Mesenchymal stem cell (in vitro differentiated cells and primary cell): ENCODE measurements at regions not wholly inside any gene's neighbourhood (a gene's known extent, or its start where the extent isn't known, plus 50 kb on each side); places are given as distances from the start of the nearest gene placed in this dataset.

Experiments
- DNase-seq: peaks from one replicate; pipeline ENCODE4 v3.0.0-alpha.2; 2013
- H2AFZ ChIP-seq: one replicate; pipeline ENCODE4 v1.6.1; 2013; ENCODE audit warnings: low read depth, mild to moderate bottlenecking, control low read depth, inconsistent platforms, low read length, moderate library complexity
- H2AK5ac ChIP-seq: 2 replicates; pipeline ENCODE4 v1.6.1; 2013; ENCODE audit warnings: low read length, moderate library complexity, mild to moderate bottlenecking, inconsistent platforms; ENCODE audit not compliant: severe bottlenecking
- H2BK120ac ChIP-seq: one replicate; pipeline ENCODE4 v1.6.1; 2013; ENCODE audit warnings: low read depth, mild to moderate bottlenecking, inconsistent platforms, low read length, moderate library complexity
- H2BK12ac ChIP-seq, 2 experiments: one replicate each; pipeline ENCODE4 v1.6.1; 2013; ENCODE audit warnings: inconsistent platforms in 2 of 2, low read length in 2 of 2, mild to moderate bottlenecking in 2 of 2, moderate library complexity in 2 of 2, control low read depth in 1 of 2
- H2BK15ac ChIP-seq: one replicate; pipeline ENCODE4 v1.6.1; 2013; ENCODE audit warnings: mild to moderate bottlenecking, low read depth, inconsistent platforms; ENCODE audit not compliant: poor library complexity, severe bottlenecking
- H2BK5ac ChIP-seq: 2 replicates; pipeline ENCODE4 v1.6.1; 2013; ENCODE audit warnings: low read depth, mild to moderate bottlenecking, low read length, control low read depth, inconsistent platforms; ENCODE audit not compliant: poor library complexity, severe bottlenecking
- H3K14ac ChIP-seq, 2 experiments: one replicate each; pipeline ENCODE4 v1.6.1; 2013; ENCODE audit warnings: inconsistent platforms in 2 of 2, low read length in 2 of 2, control low read depth in 1 of 2, mild to moderate bottlenecking in 1 of 2, moderate library complexity in 1 of 2
- H3K18ac ChIP-seq, 2 experiments: one replicate each; pipeline ENCODE4 v1.6.1; 2013; ENCODE audit warnings: inconsistent platforms in 2 of 2, low read length in 2 of 2, control low read depth in 1 of 2, low read depth in 1 of 2, mild to moderate bottlenecking in 1 of 2
- H3K23ac ChIP-seq, 2 experiments: one replicate each; pipeline ENCODE4 v1.6.1; 2013; ENCODE audit warnings: inconsistent platforms in 2 of 2, low read length in 2 of 2, mild to moderate bottlenecking in 2 of 2, moderate library complexity in 2 of 2, control low read depth in 1 of 2
- H3K27ac ChIP-seq: 2 replicates; pipeline ENCODE4 v1.5.1; 2013; ENCODE audit warnings: mild to moderate bottlenecking, moderate library complexity, low read length, control low read depth, inconsistent platforms; ENCODE audit not compliant: poor library complexity, severe bottlenecking
- H3K27me3 ChIP-seq, 2 experiments: 2 replicates each; pipeline versions ENCODE4 v1.6.1 to v1.7.0; 2013; ENCODE audit warnings: low read length in 2 of 2, mild to moderate bottlenecking in 2 of 2, moderate library complexity in 2 of 2, control low read depth in 1 of 2, inconsistent platforms in 1 of 2; ENCODE audit not compliant: control insufficient read depth in 1 of 2, insufficient read depth in 1 of 2
- H3K36me3 ChIP-seq, 2 experiments: 2 replicates each; pipeline versions ENCODE4 v1.6.1 to v1.7.0; 2013; ENCODE audit warnings: low read length in 2 of 2, control low read depth in 1 of 2, inconsistent platforms in 1 of 2, low read depth in 1 of 2, mild to moderate bottlenecking in 1 of 2; ENCODE audit not compliant: insufficient read depth in 2 of 2, control insufficient read depth in 1 of 2
- H3K4ac ChIP-seq, 2 experiments: one replicate each; pipeline ENCODE4 v1.6.1; 2013; ENCODE audit warnings: inconsistent platforms in 2 of 2, low read length in 2 of 2, mild to moderate bottlenecking in 2 of 2, moderate library complexity in 2 of 2, control low read depth in 1 of 2, low read depth in 1 of 2
- H3K4me1 ChIP-seq: 2 replicates; pipeline ENCODE4 v1.6.1; 2013; ENCODE audit warnings: low read depth, low read length, control low read depth; ENCODE audit not compliant: control insufficient read depth, insufficient read depth
- H3K4me2 ChIP-seq: 2 replicates; pipeline ENCODE4 v1.6.1; 2013; ENCODE audit warnings: low read length, mild to moderate bottlenecking, inconsistent platforms; ENCODE audit not compliant: poor library complexity, severe bottlenecking
- H3K4me3 ChIP-seq, 2 experiments: 2 replicates each; pipeline versions ENCODE4 v1.5.1 to v1.7.0; 2013; ENCODE audit warnings: low read length in 2 of 2, mild to moderate bottlenecking in 2 of 2, control low read depth in 1 of 2, low read depth in 1 of 2; ENCODE audit not compliant: insufficient read depth in 1 of 2
- H3K79me1 ChIP-seq: replicated peaks from 2 replicates; pipeline ENCODE4 v1.6.1; 2013; ENCODE audit warnings: mild to moderate bottlenecking, control low read depth, low read length, inconsistent platforms; ENCODE audit not compliant: poor library complexity, severe bottlenecking
- H3K9ac ChIP-seq: 2 replicates; pipeline ENCODE4 v1.7.0; 2013; ENCODE audit warnings: mild to moderate bottlenecking, low read length, moderate library complexity
- H3K9me3 ChIP-seq: 2 replicates; pipeline ENCODE4 v1.7.0; 2013; ENCODE audit warnings: mild to moderate bottlenecking, low read length; ENCODE audit not compliant: control insufficient read depth
- H4K8ac ChIP-seq: one replicate; pipeline ENCODE4 v1.6.1; 2013; ENCODE audit warnings: inconsistent platforms, mild to moderate bottlenecking, low read length, moderate library complexity
- H4K91ac ChIP-seq: one replicate; pipeline ENCODE4 v1.6.1; 2013; ENCODE audit warnings: mild to moderate bottlenecking, low read length, inconsistent platforms
- WGBS: methylation state at CpG from one replicate; pipeline ENCODE4 v1.1.7; 2013; ENCODE audit warnings: mixed read lengths; 5-methylcytosine and 5-hydroxymethylcytosine counted together

DNA sequence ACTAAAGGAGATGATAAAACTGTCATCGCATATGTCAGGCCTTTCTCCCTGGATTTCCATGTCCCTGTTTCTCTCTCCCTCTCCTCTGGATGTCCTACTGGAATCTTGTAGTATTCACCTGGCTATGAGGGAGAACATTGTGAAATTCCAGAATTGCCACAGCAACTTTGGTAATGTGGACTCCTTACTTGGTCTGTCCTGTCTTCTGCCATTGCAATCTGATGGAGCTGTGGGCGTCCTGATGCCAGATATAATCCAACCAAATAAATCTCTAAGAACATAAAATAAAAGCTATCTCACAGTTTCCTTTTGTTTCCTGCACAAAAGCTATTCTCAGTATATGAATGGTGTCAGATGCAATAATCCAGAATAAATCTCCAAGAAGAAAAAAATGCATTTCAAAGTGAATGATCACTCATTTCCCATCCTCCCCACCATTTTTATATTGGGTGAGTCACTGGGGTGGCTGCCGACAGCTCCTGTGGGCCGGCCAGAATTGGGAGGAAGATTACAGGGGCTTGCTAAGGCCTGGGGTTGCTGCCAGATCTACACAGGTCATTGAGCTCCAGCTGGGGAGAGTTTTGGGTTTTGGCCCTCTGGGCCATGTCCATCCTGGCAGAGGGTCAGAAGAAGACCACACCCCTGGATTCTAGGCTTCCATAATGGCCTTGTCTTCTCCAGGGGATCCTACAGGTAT, 160.7 kb upstream of the PITX1 start:
- H2AK5ac ChIP-seq, result no peak overlapping the region
- no peak overlapping the region for H2BK120ac ChIP-seq
- H3K36me3 ChIP-seq, result no peaks in the 10 kb centered on the region
- H3K4ac ChIP-seq, result no peak overlapping the region
- peak overlapping the region; percentile 17 for H3K9ac ChIP-seq
- H3K9me3 ChIP-seq, result peaks cover 4% of the 10 kb centered on the region
- H2AFZ ChIP-seq, result no peak overlapping the region
- no peak overlapping the region for H3K4me2 ChIP-seq
- no peak overlapping the region for H4K91ac ChIP-seq
- H3K14ac ChIP-seq, result no peak overlapping the region
- 84% methylated on average over 3 of the region's 4 CpGs for WGBS
- H2BK15ac ChIP-seq, result no peak overlapping the region
- peaks cover 8% of the 10 kb centered on the region for H3K4me1 ChIP-seq
- no peak overlapping the region for H3K23ac ChIP-seq
- no peak overlapping the region for H2BK12ac ChIP-seq
- DNase-seq, result peak; percentile 9
- H2BK5ac ChIP-seq, result no peak overlapping the region
- H3K27me3 ChIP-seq, result peaks cover 0 to 20% of the 10 kb centered on the region in 2 experiments
- H3K27ac ChIP-seq, result no peak overlapping the region
- no peaks in the 10 kb centered on the region for H3K79me1 ChIP-seq
- no peak overlapping the region for H3K4me3 ChIP-seq
- H4K8ac ChIP-seq, result no peak overlapping the region
- H3K18ac ChIP-seq, result no peak overlapping the region

- Histone ChIP-seq H2BK15ac (no peak overlapping the region), H3K4me3 (no peak overlapping the region), H4K8ac (no peak overlapping the region), H3K27ac (no peak overlapping the region), H3K4me1 (peaks cover 8% of the 10 kb centered on the region), H4K91ac (no peak overlapping the region), H2AFZ (no peak overlapping the region), H3K9ac (peak overlapping the region; percentile 24), H2BK5ac (no peak overlapping the region), H3K18ac (no peak overlapping the region), H3K27me3 (peaks cover 0 to 20% of the 10 kb centered on the region in 2 experiments), H3K4me2 (no peak overlapping the region), H3K36me3 (no peaks in the 10 kb centered on the region), H2BK12ac (no peak overlapping the region), H3K14ac (no peak overlapping the region), H3K23ac (no peak overlapping the region), H3K4ac (no peak overlapping the region), H3K9me3 (peaks cover 4% of the 10 kb centered on the region), H2AK5ac (no peak overlapping the region), H3K79me1 (no peaks in the 10 kb centered on the region), H2BK120ac (no peak overlapping the region)
- DNase-seq, result no peak
- 50% methylated on average over 2 of the region's 2 CpGs for WGBS
Observed at GRCh38 chr5:135194126-135194488, 160.1 kb upstream of the PITX1 start.

DNA sequence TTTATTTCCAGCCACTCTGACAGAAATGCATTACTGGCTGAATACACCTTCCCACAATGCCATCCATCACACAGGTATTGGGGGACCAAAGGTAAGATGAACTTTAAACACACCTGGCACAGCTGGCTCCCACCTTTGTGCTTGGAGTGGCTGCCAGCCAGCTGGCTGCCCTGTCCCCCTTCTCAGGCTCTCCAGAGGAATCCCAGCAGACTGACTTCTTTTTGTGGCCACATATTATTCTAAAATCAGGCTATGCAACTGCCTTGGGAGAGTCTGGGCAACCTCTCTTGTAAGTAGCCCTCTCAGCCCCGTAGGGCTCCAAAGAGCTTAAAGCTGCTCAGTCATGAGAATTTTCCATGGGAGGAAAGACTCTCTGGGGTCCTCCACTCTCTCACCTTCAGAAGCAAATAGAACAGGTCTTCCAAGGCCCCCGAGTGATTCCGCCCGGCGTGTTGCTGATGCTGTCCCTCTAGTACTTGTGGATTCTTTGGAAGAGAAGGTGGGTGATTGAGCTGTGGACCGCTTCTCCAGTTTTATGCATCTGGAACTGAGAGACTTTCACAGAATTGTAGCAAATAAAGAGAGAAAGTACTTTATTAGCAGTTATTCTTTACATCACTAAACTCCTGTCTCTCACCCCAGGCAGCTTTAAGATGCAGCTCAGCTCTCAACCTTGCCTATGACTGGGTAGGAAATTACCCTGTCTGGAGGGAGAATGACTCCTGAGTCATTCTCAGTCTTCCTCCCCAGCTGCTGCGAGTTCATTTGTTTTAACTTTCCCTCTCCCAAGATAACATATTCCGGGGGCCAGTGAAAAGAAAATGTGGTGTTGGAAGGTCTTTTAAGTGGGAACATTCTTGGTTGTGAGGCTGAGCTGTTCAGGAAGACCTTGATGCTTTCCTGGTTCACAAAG, 159.4 kb upstream of the PITX1 start:
- Histone ChIP-seq H3K4me1 (peaks cover 8% of the 10 kb centered on the region), H3K9ac (peak overlapping the region; percentile 24), H2BK120ac (no peak overlapping the region), H3K14ac (no peak overlapping the region), H2AFZ (no peak overlapping the region), H2BK5ac (no peak overlapping the region), H4K8ac (no peak overlapping the region), H3K18ac (no peak overlapping the region), H2BK12ac (no peak overlapping the region), H3K4me3 (no peak overlapping the region), H3K4me2 (no peak overlapping the region), H3K79me1 (no peaks in the 10 kb centered on the region), H3K9me3 (peaks cover 4% of the 10 kb centered on the region), H3K27ac (no peak overlapping the region), H3K27me3 (peaks cover 0 to 15% of the 10 kb centered on the region in 2 experiments), H2BK15ac (no peak overlapping the region), H3K23ac (no peak overlapping the region), H3K36me3 (no peaks in the 10 kb centered on the region), H3K4ac (peak overlapping the region in 1 of 2 experiments; percentile 17), H4K91ac (no peak overlapping the region), H2AK5ac (no peak overlapping the region)
- peak; percentile 65 for DNase-seq
- WGBS, result 43% methylated on average over 2 of the region's 8 CpGs

GRCh38 chr5:135192351-135192750, 158.3 kb upstream of the PITX1 start:
- Histone ChIP-seq H2BK5ac (no peak overlapping the region), H3K36me3 (no peaks in the 10 kb centered on the region), H3K79me1 (no peaks in the 10 kb centered on the region), H3K27ac (no peak overlapping the region), H2BK12ac (peak overlapping the region in 1 of 2 experiments; percentile 29), H4K8ac (no peak overlapping the region), H3K4me2 (no peak overlapping the region), H2AFZ (no peak overlapping the region), H3K4me3 (no peak overlapping the region), H4K91ac (no peak overlapping the region), H3K9me3 (no peaks in the 10 kb centered on the region), H3K23ac (no peak overlapping the region), H3K9ac (no peak overlapping the region), H2AK5ac (no peak overlapping the region), H2BK120ac (no peak overlapping the region), H3K4ac (no peak overlapping the region), H3K18ac (peak overlapping the region in 1 of 2 experiments; percentile 44), H3K14ac (no peak overlapping the region), H2BK15ac (no peak overlapping the region), H3K4me1 (peaks cover 8% of the 10 kb centered on the region), H3K27me3 (peaks cover 0 to 15% of the 10 kb centered on the region in 2 experiments)
- DNase-seq, result no peak
- WGBS, result 89% methylated on average over 7 of the region's 7 CpGs
